ENCODE measurements at regions not wholly inside any gene's neighbourhood (a gene's known extent, or its start where the extent isn't known, plus 50 kb on each side); places are given as distances from the start of the nearest gene placed in this dataset.

DNA sequence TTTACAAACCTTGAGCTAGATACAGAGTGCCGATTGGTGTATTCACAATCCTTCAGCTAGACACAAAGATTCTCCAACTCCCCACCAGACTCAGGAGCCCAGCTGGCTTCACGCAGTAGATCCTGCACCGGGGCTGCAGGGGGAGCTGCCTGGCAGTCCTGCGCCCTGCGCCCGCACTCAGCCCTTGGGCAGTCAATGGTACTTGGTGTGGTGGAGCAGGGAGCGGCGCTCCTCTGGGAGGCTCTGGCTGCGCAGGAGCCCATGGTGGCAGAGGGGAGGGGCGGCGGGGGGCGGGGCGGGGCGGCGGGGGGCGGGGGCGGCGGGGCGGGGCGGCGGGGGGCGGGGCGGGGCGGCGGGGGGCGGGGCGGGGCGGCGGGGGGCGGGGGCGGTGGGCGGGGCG is 923.4 kb downstream of the SOCS6 start:
- DNase-seq = no peak

DNA sequence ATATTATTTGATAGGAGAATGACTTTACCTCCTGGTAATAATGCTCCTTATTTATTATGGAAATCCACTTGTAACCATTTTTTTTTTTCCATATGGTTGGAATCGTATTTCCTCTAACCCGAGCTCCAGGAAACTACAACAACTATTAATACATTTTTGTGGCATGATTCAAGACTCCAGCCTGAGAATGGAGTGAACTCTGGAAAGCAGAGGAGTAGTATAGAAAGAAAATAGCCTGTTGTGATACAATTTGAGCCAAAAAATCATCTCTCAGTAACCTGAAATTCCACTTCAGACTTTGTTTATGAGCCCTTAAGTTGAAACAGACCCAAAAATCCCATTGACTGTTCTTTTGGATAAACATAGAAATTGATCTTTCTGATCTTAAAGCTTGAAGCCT is 921.1 kb downstream of the SOCS6 start:
- no peak for DNase-seq

DNA sequence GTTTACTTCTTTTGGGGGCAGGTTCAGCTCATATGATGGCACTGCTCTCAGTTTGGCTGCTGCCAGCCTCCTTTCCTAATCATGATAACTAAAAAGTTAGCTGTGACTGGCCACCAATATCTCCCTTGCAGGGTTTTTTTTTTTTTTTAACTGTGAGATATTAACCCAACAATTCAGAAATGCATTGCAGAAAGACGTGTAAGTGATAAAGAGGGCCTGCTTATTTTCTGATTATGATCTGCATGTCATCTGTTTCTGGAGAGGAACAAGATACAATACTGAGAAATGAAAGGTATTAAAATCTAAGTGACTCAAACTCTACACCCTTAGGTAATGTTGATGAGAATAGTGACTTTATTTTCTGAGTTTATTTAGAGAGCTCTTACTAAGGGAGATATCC is 905.6 kb downstream of the SOCS6 start:
- no peak for DNase-seq

DNA sequence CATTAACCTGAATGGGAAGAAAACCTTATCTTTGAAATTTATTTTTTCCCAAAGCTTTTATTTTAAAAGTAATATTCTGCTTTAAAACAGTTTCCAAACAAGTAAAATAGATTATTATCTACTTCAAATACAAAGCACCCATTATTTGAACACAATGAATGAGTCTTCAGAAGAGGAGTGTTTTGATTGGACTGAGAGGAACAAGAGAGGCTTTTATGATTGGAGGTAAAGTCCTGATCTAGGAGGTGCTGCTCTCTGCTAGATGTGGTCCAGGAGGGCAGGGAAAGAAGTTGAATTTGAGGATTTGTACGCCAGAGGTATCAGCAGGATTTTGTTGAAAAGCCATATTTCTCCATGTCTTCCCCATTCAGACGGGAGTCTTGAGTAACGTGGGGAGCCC is 900.7 kb downstream of the SOCS6 start:
- DNase-seq = no peak

DNA sequence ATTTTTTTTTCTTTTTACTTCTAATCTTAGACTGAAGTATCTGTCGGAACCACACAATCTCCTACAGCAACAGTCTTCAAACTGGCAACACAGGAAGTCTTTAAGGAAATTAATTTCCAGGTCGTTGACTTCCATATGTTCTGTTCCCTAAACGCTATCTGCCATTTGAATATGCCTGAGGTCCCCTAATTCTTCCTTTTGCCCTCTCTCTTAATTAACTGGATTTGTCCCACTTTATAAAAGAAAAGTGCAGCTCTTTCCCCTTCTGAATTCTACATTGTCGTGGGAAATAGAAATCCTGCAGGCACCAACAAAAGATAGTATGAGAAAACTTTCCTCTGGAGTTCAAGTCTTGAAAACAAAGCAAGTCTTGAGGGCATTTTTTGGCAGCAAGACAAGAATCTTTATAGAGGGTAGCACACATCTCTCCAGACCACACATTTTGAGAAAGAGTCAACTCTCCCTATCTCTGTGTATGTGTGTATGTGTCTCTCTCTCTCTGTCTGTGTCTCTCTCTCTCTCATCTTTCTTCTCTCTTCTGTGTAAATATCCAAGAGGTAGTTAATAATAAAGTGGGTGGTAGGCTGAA is 879.8 kb downstream of the SOCS6 start:
- DNase-seq = no peak

DNA sequence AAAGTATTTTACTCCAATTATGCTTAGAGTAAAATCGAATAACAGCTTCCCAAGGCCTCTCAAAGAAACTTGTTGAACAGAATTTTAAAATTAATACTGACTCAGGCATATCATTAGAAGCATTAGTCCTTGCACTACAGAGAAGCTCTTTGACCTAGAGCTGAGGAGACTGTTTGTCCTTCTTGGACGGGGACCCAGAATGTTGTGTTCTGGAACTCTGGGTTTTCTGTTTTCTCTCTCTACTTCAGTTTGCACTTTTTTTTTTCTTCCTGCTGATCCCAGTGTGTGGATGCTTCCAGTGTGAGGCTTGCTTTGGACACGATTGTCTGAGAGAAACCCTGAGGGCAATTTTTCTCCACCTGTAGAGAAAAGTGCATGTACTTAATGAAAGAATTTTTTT is 847.6 kb downstream of the SOCS6 start:
- DNase-seq = no peak

DNA sequence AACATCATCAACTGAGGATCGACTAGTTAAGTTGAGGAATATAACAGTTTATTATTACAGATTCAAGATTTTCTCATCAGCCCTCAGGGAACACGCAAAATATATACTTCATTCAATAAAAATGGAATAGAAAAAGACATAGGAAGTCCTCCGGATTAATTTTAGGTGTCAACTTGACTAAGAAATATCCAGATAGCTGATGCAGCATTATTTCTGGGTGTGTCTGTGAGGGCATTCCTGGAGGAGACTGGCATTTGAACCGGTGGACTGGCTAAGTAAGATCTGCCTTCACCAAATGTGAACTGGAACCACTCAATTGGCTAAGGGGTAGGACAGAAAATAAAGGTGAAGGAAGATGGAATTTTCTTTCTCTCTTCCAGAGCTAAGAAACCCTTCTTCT is 845.3 kb downstream of the SOCS6 start:
- DNase-seq = no peak

DNA sequence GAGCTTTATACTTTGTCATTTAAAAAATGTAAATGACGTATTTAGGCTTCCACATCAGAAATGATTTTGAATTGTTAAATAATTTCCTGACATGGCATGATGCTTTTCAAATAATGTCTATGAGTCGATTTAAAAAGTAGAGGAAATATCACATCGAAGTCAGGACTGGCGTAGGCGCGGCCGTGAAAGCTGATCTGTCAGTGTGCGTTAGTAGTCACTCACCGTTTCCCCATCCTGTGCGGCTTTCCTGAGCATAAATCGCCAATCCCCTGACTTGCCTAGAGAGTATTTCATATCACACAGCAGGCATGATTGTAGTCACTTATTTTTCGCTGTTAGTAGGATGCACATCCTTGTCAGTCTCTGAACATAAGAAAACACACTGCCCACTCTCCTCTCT is 843.1 kb downstream of the SOCS6 start:
- no peak for DNase-seq

DNA sequence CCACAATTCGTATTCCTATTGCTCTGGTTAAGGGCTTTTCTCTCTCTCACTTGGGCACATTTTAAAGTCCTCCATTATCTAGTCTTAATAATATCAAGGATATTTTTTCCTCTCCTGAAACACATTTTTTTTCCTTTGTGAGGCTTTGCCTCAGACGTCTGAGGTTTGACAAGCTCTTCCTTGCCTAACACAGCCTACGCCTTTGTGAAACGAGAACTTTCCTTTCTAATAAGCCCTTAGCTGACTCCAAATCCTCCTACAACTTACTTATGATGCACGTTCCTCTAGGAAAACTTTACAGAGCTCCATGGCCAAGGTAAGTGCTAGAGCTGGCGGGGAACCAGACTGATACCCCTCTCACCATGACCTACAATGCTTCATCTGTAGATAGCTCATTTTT is 841.5 kb downstream of the SOCS6 start:
- DNase-seq = no peak

DNA sequence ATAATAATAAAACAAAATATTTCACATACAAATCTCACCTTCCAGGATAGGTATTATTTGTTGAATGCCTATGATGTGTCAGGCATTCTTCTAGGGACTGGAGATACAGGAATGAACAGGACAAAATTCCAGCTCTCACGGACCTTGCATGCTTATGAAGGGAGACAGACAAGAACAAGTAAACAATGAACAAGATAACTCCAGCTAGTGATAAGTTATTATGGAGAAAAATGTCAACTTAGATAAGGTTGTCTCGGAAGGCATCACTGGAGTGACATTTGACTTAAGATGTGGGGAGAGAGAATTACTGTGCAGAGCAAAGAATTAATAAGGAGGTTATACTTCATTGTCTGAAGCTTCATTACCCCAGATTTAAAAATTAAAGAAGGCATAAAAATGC is 836.7 kb downstream of the SOCS6 start:
- no peak for DNase-seq

DNA sequence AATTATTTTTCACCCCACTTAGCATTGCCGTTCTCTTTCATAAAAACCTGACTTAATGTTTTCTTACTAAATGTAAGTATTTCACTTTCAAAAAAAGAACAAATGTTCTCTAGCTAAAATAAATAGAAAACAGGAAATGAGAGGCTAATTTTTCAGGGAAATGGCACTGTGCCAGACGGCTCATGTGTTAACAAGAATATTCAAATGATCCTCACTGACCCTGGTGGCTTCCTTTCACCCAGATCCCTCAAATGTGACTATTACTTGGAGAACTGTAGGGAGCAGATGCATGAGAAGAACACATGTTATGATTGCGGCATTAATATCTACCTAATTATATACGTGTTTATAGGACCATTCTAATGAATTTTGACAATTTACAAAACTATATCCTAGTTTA is 827.7 kb downstream of the SOCS6 start:
- no peak for DNase-seq

DNA sequence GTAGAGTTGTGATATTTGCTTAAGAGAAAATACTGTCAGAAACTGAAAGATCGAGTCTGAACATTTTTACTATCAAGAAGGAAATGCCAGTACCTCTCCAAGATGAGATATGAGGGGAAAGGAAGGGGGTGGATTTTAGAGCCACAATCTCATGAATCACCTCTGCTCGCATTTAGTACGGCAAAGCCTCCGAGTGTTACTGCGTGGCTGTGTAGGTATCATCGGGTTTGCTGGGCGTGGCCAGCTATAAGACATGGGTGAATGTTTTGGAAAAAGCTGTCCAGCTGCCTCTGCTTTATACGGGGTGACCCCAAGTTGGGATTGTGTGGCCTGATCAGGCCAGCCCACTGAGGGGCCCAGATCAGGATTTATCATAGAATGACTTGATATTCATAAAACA is 826.4 kb downstream of the SOCS6 start:
- no peak for DNase-seq

DNA sequence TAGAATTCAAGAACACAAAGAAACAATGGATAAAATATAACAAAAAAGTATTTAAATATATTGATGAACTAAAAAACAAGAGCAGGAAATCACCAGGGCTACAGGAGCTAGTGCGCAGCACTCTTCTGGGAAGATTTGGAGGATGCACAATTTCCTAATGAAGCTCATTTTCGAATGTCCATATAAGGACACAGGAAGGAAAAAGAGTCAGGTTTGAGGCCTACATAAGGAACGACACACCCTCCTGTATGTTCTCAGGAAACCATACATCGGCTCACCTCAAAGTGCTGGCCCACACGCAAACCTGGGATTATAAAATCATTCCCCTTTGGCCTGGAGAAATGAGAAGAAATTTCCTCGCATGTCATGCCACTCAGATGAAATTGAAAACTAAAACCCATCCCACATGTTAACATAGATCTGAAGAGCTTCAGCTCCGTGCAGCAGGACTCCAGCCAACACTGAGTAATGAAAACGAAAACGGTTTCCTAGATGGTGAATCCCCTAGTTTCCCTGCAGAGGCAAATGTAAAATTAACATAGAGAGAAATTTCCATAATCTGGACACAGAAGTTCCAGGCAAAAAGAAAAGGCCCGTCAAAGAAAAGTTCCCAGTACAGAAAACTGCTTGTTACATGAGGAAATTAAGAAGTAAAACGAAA is 825.8 kb downstream of the SOCS6 start:
- no peak for DNase-seq

DNA sequence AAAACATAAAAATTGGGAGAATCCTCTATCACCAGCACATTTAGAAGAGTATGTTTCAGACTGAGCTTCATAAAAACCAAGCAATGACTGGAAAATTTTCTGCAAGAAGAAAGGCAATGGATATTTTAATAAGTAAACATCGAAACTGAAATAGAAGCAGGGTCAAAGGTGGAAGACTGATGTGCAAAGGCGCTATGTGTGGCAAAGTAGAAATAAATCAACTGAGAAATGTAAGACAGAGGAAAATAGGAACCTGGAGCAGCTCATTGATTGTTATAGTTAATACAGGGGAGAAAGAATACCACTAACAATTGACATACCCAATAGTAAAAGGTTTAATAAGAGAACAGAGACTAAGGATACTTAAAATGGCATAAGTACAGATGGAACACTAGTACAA is 818.4 kb downstream of the SOCS6 start:
- no peak for DNase-seq

DNA sequence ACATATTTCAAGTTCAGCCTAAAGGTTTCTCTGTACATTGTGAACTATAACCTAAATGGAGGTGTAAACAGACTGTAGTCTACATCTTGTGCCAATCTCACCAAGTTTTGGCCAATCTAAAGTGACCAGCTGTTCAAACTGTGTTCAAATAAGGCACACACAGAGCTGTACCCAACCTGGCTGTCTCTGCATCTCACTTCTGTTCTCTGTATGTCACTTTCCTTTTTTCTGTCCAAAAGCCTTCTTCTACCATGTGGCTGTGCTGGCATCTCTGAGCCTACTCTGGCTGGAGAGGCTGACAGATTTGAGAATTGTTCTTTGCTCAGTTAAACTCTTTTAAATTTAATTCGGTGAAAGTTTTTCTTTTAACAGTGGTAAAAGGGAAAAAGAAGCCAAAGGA is 817.9 kb downstream of the SOCS6 start:
- DNase-seq = no peak

DNA sequence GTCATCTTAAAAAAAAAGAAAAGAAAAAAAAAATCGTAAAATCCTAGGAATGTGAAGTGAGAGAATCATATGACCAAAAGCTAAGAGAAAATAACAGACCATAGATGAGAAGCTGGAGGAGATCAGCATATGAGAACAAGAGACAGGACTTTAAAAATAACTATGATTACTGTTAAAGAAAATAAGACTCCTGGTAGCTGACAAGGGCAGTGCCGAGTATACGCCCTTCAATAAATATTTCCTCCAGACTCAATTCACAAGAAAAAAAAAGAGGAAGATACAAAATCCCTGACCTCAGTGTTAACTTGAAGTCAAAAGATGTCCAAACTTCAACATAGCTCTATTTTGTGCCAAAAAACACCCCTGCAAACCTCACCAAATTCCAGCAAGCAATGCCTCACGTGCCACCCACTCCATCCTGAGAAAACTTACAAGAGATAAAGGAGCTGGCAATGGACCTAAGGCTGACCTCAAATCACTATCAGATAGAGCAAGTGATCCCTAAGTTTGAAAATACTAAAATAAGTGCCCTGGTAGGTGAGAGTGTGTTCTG is 817.2 kb downstream of the SOCS6 start:
- no peak for DNase-seq

DNA sequence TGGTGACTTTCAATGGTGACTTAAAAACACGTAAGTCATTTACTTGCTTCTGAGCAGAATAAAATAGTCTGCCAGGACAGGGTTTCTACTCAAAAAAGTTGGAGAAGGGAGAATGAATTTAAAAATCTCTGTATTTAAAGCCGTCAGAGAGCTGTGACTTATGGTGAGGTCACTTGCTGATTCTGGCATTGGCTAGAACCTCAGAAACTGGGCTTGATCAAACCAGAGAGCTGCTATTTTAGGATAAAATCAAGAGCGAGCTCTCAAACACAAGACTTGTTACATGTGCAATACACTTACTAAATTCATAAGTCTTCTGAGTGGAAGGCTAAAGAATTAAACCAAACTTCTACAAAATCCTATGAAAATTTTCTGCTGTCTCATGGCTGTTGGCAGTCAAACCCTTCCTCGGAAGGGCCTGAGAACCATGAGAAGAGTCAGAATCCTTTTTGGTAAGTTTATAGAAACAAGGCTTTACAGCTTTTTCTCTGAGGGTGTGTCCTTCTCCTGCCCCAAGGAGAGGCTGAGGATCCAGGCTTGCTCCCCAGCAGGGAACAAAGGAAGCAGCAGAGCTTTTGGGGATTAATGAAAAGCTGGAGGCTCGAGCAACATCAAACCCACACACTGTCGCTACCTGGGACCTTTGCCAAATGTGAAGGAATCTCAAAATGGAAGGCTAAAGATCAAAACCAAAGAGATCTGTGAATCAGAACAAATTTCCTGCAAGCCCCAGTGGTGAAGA is 816.4 kb downstream of the SOCS6 start:
- DNase-seq = no peak

DNA sequence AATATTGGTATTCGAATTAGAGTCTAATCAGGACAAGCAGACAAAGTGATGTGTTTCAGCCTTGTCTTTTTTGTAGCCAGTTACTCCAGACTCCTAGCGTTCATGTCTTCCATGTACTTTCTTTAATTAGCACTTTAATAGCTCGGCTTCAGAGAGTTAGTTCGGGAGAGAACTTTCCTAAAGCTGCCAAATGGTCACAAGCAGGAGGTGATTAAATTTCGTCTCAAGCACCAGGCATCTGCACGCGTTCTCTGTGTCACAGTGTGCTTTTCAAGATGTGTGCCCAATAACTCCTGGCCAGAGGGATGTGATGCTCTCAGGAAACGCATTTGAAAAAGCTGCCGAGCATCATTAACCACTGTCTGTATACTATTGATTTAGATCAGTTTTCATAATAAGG is 790.8 kb downstream of the SOCS6 start:
- no peak for DNase-seq

DNA sequence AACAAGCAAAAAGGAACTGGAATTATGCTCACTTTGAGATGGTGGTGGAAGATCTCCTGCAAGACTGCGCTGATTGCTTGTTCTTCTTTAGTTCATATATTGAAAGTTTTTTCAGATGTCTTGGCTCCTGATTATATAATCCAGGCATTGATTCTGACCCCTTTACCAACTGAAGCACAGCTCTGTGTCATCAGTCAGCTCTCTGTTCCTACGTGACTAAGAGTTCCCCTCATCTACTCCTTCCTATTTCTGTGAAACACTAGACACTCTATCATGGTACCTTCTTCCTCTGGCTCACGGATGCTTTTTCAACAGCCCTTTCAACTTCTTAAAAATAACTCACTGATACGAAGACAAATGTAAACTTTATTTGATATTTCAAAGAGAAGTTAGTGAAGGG is 788.6 kb downstream of the SOCS6 start:
- no peak for DNase-seq

DNA sequence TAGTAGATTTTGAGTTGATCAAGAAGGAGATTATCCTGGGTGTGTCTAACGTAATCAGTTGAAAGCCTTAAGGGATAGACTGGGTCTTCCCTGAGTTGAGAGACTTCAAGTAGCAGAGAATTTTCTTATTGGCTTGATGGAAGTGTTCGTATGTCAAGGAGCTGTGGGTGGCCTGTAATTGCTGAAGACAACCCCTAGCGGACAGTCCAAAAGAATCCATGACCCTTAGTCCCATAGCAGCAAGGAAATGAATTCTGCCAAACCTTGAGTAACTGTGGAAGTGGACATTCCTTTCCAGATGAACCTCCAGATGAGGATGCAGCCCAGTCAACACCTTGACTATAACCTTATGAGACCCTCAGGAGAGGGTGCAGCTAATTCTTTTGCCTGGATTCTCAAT is 786.3 kb downstream of the SOCS6 start:
- no peak for DNase-seq

DNA sequence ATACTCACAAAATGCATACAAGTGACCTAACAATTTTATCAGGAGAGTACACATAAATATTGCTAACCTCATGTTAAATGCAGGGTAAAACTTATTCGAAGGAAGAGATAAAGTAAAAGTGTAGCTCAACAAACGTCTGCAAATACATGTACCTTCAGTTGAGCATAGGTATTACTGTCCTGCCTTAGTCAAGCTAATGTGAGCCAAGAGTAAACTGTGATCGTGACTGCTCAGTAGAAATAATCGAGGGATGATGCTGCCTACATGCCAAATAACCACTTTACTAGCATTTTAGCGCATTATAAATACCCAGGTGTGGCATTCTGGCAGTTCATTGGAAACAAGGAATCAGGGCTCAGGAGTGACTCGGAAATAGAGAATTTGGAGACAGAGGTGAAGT is 779.5 kb downstream of the SOCS6 start:
- no peak for DNase-seq

DNA sequence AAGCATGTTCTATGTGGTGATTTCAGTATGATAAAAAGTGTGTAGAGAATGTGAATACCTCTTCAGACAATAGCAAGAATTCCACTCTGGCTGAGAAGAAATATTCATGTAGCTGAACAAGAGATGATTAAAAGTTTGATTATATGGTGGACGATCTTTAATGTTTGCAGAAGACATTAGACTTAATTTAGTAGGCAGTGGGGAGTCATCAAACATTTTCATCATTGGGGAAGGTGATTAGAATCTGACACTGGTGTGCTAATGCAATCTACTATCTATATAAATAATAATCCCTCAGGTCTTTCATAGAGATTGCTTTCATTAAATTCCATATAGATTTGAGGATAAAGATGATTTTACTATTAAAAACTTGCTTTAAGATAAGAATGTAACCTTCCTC is 761.0 kb downstream of the SOCS6 start:
- no peak for DNase-seq

DNA sequence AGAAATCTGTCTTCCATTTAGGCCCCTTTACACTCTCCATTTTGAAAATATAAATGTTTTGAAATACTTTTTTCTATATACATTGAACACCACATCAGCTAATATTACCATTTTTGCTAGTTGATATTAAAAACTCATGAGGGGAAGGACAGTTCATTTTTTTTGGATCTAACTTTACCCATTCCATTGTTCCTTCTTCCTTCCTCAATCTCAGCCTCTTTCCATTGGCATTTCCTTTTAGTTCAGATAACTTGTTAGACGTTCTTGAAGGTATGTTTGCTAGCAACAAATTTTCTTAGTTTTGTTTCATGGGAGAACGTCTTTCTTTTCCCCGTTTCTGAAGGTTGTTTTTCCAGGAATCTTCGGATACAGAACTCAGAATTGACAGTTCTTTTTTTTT is 759.0 kb downstream of the SOCS6 start:
- DNase-seq = no peak

DNA sequence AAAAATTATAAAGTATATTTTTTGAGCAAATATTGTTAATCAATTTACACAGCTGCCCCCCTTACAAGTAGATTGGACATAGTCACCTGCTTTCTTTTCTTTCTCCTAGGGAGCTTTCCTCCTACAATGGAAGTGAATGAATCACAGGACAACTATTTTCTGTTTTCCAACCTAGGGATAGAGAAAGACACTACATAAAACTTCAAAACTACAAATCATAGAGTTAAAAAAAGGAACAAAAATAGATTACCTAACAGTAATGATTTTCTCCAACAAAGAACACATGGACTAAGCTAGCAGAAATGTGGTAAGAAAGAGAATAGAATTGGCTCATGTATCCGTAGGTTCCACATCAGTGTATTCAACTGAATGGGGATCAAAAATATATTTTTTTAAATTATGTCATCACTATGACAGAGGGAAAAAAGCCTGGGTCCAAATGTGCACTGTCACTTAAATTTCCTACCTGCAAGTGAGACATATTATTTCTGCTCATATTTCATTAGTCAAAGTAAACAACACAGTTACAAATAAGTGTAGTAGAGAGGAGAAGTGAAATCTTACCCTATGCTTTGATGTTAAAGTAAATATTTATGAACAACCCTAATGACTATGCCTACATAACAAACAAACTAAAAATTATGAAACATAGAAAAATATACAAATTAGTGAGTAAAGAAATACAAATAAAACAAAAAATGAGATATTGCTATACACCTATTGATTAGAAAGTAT is 756.7 kb downstream of the SOCS6 start:
- DNase-seq = no peak
